ENCODE measurements at regions not wholly inside any gene's neighbourhood (a gene's known extent, or its start where the extent isn't known, plus 50 kb on each side); places are given as distances from the start of the nearest gene placed in this dataset.

DNA sequence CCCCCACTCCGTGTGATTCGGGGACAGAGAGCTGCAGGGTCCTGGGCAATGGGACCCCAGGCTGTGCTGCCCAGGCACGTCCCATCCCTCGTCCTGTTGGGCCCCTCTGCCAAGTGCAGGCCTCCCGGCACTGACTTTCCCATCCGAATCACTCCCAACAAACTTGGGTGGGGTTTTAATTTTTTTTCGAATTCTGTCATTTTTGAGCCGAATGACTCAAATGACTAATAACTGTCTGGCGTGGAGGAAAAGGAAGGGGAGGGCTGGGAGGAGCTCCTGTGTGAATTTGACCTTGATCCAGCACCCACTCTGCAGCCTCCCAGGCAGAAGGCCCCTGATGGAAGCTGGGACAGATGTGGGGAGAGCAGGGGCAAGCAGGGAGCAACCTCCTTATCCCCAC is 1173.2 kb downstream of the BRD1 start:
- DNase-seq (ENCODE audit: low read depth), result no peak
- no peak overlapping the region for H3K4me3 ChIP-seq (ENCODE audit: low read length)
- TF ChIP-seq, protein P1, sequence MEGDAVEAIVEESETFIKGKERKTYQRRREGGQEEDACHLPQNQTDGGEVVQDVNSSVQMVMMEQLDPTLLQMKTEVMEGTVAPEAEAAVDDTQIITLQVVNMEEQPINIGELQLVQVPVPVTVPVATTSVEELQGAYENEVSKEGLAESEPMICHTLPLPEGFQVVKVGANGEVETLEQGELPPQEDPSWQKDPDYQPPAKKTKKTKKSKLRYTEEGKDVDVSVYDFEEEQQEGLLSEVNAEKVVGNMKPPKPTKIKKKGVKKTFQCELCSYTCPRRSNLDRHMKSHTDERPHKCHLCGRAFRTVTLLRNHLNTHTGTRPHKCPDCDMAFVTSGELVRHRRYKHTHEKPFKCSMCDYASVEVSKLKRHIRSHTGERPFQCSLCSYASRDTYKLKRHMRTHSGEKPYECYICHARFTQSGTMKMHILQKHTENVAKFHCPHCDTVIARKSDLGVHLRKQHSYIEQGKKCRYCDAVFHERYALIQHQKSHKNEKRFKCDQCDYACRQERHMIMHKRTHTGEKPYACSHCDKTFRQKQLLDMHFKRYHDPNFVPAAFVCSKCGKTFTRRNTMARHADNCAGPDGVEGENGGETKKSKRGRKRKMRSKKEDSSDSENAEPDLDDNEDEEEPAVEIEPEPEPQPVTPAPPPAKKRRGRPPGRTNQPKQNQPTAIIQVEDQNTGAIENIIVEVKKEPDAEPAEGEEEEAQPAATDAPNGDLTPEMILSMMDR (IDR thresholded peaks at IDR 0.05; ENCODE audit: insufficient read depth, low read depth, low read length, missing control alignments), result no peak

DNA sequence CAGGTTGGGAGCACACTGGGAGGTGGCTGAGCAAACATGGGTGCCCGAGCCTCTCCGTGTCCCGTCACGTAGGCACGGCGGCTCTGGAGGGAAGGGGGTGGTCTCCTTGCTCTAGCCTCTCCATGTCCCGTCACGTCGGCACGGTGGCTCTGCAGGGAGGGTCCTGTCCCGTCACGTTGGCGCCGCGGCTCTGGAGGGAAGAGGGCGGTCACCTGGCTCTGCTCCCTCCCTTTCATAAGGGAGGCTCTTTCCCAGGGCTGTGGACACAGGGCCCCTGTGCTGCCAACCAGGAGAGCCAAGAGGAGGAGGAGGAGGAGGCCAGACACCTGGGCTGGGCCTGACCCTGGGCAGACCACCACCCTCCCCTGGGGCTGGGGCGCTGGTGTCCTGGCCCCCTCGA is 1173.7 kb downstream of the BRD1 start:
- H3K4me3 ChIP-seq (ENCODE audit: low read length), result no peak overlapping the region
- no peak for DNase-seq (ENCODE audit: low read depth)
- TF ChIP-seq, protein P1 (IDR thresholded peaks at IDR 0.05; ENCODE audit: insufficient read depth, low read depth, low read length, missing control alignments), result no peak

DNA sequence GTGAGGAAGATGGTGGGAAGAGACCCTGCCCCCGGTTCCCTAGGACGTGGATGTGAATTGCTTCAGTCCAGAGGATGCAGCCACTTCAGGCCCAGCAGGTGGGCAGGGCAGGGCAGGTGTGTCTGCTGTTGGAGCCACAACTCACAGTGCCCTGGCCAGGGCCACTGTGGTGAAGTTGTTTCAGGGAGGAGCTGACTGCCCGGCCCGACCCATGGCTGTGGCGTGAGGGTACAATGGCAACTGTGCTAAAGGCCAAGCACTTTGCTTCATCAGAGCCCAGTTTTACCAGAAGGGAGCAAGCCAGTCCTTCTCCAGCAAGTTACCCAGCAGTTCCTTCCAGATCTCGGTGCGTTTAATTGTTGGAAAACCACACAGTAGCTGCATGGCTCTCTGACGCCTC is 1174.4 kb downstream of the BRD1 start:
- DNase-seq (ENCODE audit: low read depth), result no peak
- no peak overlapping the region for H3K4me3 ChIP-seq (ENCODE audit: low read length)
- TF ChIP-seq, protein P1 (IDR thresholded peaks at IDR 0.05; ENCODE audit: insufficient read depth, low read depth, low read length, missing control alignments), result no peak

DNA sequence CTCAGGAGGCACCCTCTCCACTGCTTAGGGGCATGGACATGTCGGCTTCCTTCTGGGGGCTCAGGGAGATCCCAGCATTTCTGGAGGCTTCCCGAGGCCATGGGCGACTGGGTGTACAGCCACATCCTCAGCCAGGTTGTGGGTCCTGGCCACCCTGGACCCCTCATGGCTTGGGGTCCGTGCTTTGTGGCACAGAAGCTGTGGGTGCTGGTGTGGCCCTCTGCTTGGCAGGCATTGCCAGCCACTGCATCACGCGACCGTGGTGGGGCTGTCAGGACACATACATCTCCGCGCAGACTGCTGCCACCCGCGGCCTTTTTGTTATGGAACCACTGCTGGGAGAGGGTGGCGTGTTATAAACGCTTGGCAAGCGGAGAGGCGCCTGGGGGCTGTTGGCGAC is 1174.9 kb downstream of the BRD1 start:
- H3K4me3 ChIP-seq (ENCODE audit: low read length), result no peak overlapping the region
- DNase-seq (ENCODE audit: low read depth), result no peak
- TF ChIP-seq, protein P1 (IDR thresholded peaks at IDR 0.05; ENCODE audit: insufficient read depth, low read depth, low read length, missing control alignments), result no peak

DNA sequence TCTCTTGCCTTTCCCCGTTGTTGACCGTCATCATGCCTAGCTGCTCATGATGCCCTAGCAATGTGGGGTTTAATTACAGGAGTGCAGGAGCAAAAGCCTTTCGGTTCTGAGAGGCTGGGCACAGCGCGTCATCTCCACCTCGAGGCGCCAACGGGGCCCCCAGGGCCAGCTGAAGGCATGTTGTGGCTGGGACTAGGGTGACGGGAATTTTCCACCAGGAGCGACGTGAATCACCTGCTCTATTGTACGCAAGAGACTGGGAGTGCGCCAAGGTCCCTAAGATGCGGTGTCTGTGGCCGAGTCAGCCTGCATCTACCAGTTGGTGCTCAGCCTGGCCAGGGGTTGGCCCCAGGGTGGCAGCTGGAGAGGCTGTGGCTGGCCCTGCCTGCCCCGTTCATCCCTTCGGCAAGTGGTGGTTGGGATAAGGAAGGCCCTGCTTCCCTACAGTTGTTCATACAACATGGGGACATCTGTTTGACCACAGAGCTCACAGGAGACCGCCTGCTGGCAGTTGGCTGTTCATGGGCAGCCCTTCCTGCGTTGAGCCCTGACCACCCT is 1175.6 kb downstream of the BRD1 start:
- no peak overlapping the region for H3K4me3 ChIP-seq (ENCODE audit: low read length)
- TF ChIP-seq, protein P1 (IDR thresholded peaks at IDR 0.05; ENCODE audit: insufficient read depth, low read depth, low read length, missing control alignments), result no peak
- no peak for DNase-seq (ENCODE audit: low read depth)

DNA sequence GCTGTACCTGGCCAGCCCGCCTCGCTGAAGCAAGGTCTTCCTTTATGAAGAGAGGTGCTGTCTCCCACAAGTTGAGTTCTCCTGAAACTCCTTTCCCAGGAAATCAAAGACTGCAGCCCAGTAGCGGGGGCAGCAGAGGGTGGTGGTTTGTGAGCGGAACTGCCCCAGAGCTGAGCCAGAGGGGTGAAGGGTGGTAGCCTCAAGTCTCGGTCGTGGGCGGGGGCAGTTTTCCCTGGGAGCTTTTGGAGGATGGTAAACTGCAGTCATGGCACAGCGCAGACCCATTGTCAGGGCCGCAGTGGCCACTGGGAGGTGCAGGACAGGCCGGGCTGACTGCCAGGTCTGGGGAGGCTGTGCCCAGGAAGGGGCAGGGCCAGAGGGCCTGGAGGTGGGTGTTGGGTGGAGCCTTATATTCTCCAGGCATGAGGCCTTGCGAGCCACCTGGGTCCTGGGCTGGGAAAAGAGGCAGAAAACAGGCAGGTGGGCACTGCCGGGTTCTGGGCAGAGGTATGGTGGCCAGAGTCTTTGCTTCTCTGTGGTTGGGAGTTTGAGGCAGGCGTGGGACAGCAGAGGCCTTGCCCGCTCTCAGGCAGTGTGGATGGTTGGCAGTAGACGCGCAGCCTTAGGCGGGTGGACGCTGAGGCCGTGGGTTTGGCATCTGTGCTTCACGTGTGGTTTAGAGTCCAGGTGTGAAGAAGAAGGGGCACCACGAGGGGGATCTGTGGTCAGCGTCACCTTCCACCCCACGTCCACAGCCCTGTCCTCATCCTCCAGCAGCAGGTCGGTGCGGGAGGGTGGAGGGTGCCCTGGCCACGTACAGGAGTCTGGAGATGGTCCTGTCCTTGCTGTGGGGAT is 1176.4 kb downstream of the BRD1 start:
- no peak overlapping the region for H3K4me3 ChIP-seq (ENCODE audit: low read length)
- DNase-seq (ENCODE audit: low read depth), result no peak
- TF ChIP-seq, protein P1 (IDR thresholded peaks at IDR 0.05; ENCODE audit: insufficient read depth, low read depth, low read length, missing control alignments), result no peak

Measured in epithelial cell of esophagus (primary cell).